GM23338 (cell line): ENCODE measurements at regions not wholly inside any gene's neighbourhood (a gene's known extent, or its start where the extent isn't known, plus 50 kb on each side); places are given as distances from the start of the nearest gene placed in this dataset.

Source experiments
- ATAC-seq: fragments of 200-7000 bp; cut with Tn5 transposase; 3 replicates; pipeline ENCODE4 v1.9.1; 2020
- DNase-seq: peaks from one replicate; pipeline ENCODE4 v3.0.0-alpha.2; 2015; ENCODE audit warnings: low spot score
- H2AFZ ChIP-seq: fragments of 200-600 bp; sonication (generic); 2 replicates; pipeline ENCODE4 v1.8.0; 2016; ENCODE audit warnings: antibody characterized with exemption, mild to moderate bottlenecking, moderate library complexity
- H3F3A ChIP-seq: fragments of 200-600 bp; sonication (generic); replicated peaks from 2 replicates; pipeline ENCODE4 v1.8.0; 2017; ENCODE audit warnings: antibody characterized with exemption, mixed run types, low read depth
- H3K27ac ChIP-seq: fragments of 200-600 bp; sonication (generic); 2 replicates; pipeline ENCODE4 v1.6.1; 2016; ENCODE audit warnings: low read depth
- H3K27me3 ChIP-seq: fragments of 200-600 bp; sonication (generic); 2 replicates; pipeline ENCODE4 v1.8.0; 2016; ENCODE audit warnings: mild to moderate bottlenecking, mixed run types, moderate library complexity; ENCODE audit not compliant: insufficient read depth
- H3K36me3 ChIP-seq: fragments of 200-600 bp; sonication (generic); 2 replicates; pipeline ENCODE4 v1.8.0; 2016; ENCODE audit warnings: mild to moderate bottlenecking; ENCODE audit not compliant: insufficient read depth
- H3K4me1 ChIP-seq: fragments of 200-600 bp; sonication (generic); 2 replicates; pipeline ENCODE4 v1.8.0; 2016; ENCODE audit warnings: mild to moderate bottlenecking, moderate library complexity; ENCODE audit not compliant: insufficient read depth
- H3K4me2 ChIP-seq: fragments of 200-600 bp; sonication (generic); 2 replicates; pipeline ENCODE4 v1.7.1; 2017; ENCODE audit warnings: mixed run types
- H3K4me3 ChIP-seq: fragments of 200-600 bp; sonication (generic); 2 replicates; pipeline ENCODE4 v1.6.1; 2016; ENCODE audit warnings: mixed run types
- H3K79me2 ChIP-seq: fragments of 200-600 bp; sonication (generic); replicated peaks from 2 replicates; pipeline ENCODE4 v1.8.0; 2017; ENCODE audit warnings: mild to moderate bottlenecking; ENCODE audit not compliant: insufficient read depth
- H3K9me2 ChIP-seq: fragments of 200-600 bp; sonication (generic); 2 replicates; pipeline ENCODE4 v1.8.0; 2017; ENCODE audit not compliant: insufficient read depth
- H4K20me1 ChIP-seq: fragments of 200-600 bp; sonication (generic); replicated peaks from 2 replicates; pipeline ENCODE4 v1.8.0; 2017; ENCODE audit warnings: mild to moderate bottlenecking; ENCODE audit not compliant: insufficient read depth
- H3K27ac Mint-ChIP-seq: 2 replicates; pipeline ENCODE4 v1.8.0; 2020; ENCODE audit warnings: inconsistent platforms, mild to moderate bottlenecking, moderate library complexity, mixed read lengths
- H3K27me3 Mint-ChIP-seq: 3 replicates; pipeline ENCODE4 v1.8.0; 2022; ENCODE audit warnings: low read depth, mild to moderate bottlenecking, moderate library complexity, mixed read lengths, inconsistent platforms; ENCODE audit not compliant: insufficient read depth, poor library complexity
- H3K36me3 Mint-ChIP-seq: 3 replicates; pipeline ENCODE4 v1.8.0; 2021; ENCODE audit warnings: low read depth, mild to moderate bottlenecking, inconsistent platforms, moderate library complexity, mixed read lengths
- H3K4me1 Mint-ChIP-seq: 3 replicates; pipeline ENCODE4 v1.8.0; 2020; ENCODE audit warnings: mild to moderate bottlenecking, inconsistent platforms, mixed read lengths
- H3K4me3 Mint-ChIP-seq: 3 replicates; pipeline ENCODE4 v1.8.0; 2021; ENCODE audit warnings: moderate library complexity, mild to moderate bottlenecking, inconsistent platforms, mixed read lengths
- H3K9me3 Mint-ChIP-seq: 3 replicates; pipeline ENCODE4 v1.8.0; 2020; ENCODE audit warnings: moderate library complexity, mild to moderate bottlenecking, inconsistent platforms, mixed read lengths
- CREB1 ChIP-seq: fragments of 250-450 bp; sonication (Bioruptor Pico); IDR thresholded peaks from 2 replicates; pipeline ENCODE4 v1.5.0; 2020; ENCODE audit warnings: low read depth, mild to moderate bottlenecking, moderate library complexity
- CTCF ChIP-seq, 2 experiments: fragments of 200-600 bp in 1 of 2; sonication (generic) in 1 of 2; conservative IDR thresholded peaks; 2 replicates each; pipeline versions ENCODE4 v1.5.1 to v1.6.1; 2016 to 2017; ENCODE audit warnings: antibody characterized with exemption in 2 of 2, low read depth in 2 of 2, mild to moderate bottlenecking in 2 of 2, moderate library complexity in 1 of 2
- ETS1 ChIP-seq: IDR thresholded peaks from 2 replicates; pipeline ENCODE4 v1.6.1; 2016; ENCODE audit warnings: antibody characterized with exemption
- EZH2 ChIP-seq: fragments of 200-600 bp; sonication (generic); IDR thresholded peaks from one replicate; pipeline ENCODE4 v1.8.0; 2017; ENCODE audit warnings: antibody characterized with exemption, mild to moderate bottlenecking, low read depth; ENCODE audit not compliant: unreplicated experiment
- EZH2phosphoT487 ChIP-seq: fragments of 200-600 bp; sonication (generic); IDR thresholded peaks from one replicate; pipeline ENCODE4 v1.8.1; 2018; ENCODE audit warnings: antibody characterized with exemption; ENCODE audit not compliant: unreplicated experiment
- JUNB ChIP-seq: IDR thresholded peaks from one replicate; pipeline ENCODE4 v1.6.1; 2016; ENCODE audit warnings: antibody characterized with exemption; ENCODE audit not compliant: unreplicated experiment
- REST ChIP-seq: IDR thresholded peaks from one replicate; pipeline ENCODE4 v1.6.1; 2018; ENCODE audit warnings: antibody characterized with exemption; ENCODE audit not compliant: unreplicated experiment
- STAT1 ChIP-seq: IDR thresholded peaks from one replicate; pipeline ENCODE4 v1.6.1; 2016; ENCODE audit warnings: antibody characterized with exemption; ENCODE audit not compliant: unreplicated experiment
- ZNF331 ChIP-seq: fragments of 250-450 bp; sonication (Bioruptor Pico); IDR thresholded peaks from 2 replicates; pipeline ENCODE4 v1.5.0; 2020; ENCODE audit warnings: low read depth, mild to moderate bottlenecking, moderate library complexity
- ZNF462 ChIP-seq: fragments of 250-450 bp; sonication (Bioruptor Pico); IDR thresholded peaks from 2 replicates; pipeline ENCODE4 v1.5.0; 2020; ENCODE audit warnings: mild to moderate bottlenecking, moderate library complexity

GRCh38 chr4:73317092-73317491 is 58.5 kb upstream of the ANKRD17 start:
- H3K79me2 ChIP-seq = no peaks in the 10 kb centered on the region
- TF ChIP-seq STAT1 (no peak), ZNF331 (CRISPR knock-in tag) (no peak), EZH2 (no peak), JUNB (no peak), REST (no peak), CTCF (conservative IDR thresholded peaks at IDR 0.05; ENCODE audit: low read depth in 2 of 2) (no peak), CREB1 (CRISPR knock-in tag) (no peak), ZNF462 (CRISPR knock-in tag) (no peak), ETS1 (no peak), EZH2phosphoT487 (no peak)

More at GRCh38 chr4:73317092-73317491, 58.5 kb upstream of the ANKRD17 start:
- Mint-ChIP-seq H3K9me3 (peaks cover 39% of the 10 kb centered on the region), H3K27me3 (no peaks in the 10 kb centered on the region), H3K4me1 (no peaks in the 10 kb centered on the region), H3K27ac (no peak overlapping the region), H3K4me3 (no peak overlapping the region), H3K36me3 (peaks cover 35% of the 10 kb centered on the region)
- no peak overlapping the region for H3K4me3 ChIP-seq
- no peak overlapping the region for H3K27ac ChIP-seq
- ATAC-seq (no peak), DNase-seq (no peak)
- no peaks in the 10 kb centered on the region for H3K36me3 ChIP-seq
- no peaks in the 10 kb centered on the region for H3F3A ChIP-seq
- no peaks in the 10 kb centered on the region for H3K4me1 ChIP-seq
- 0 out of 2 replicates have a peak, but pooled peaks cover 2% of the 10 kb centered on the region for H3K9me2 ChIP-seq
- H4K20me1 ChIP-seq = no peaks in the 10 kb centered on the region
- no peak overlapping the region for H2AFZ ChIP-seq
- no peak overlapping the region for H3K4me2 ChIP-seq
- H3K27me3 ChIP-seq = no peaks in the 10 kb centered on the region
